OCI-LY1 (cell line): ENCODE measurements at regions not wholly inside any gene's neighbourhood (a gene's known extent, or its start where the extent isn't known, plus 50 kb on each side); places are given as distances from the start of the nearest gene placed in this dataset.

Experiments
- H2AFZ ChIP-seq: fragments of 200-600 bp; sonication (generic), shearing (Covaris generic); 2 replicates; pipeline ENCODE4 v1.6.0; 2014; ENCODE audit warnings: antibody characterized with exemption, mild to moderate bottlenecking, low read length
- H3F3A ChIP-seq: fragments of 200-600 bp; sonication (generic), shearing (Covaris generic); 2 replicates; pipeline ENCODE4 v1.6.0; 2014; ENCODE audit warnings: mild to moderate bottlenecking, antibody characterized with exemption, low read length, moderate library complexity; ENCODE audit not compliant: insufficient read depth
- H3K27ac ChIP-seq: fragments of 200-600 bp; sonication (generic); 2 replicates; pipeline ENCODE4 v1.5.1; 2014; ENCODE audit warnings: low read length, mixed run types, mild to moderate bottlenecking, low read depth; ENCODE audit not compliant: poor library complexity, severe bottlenecking
- H3K27me3 ChIP-seq: fragments of 200-600 bp; sonication (generic); 2 replicates; pipeline ENCODE4 v1.6.0; 2014; ENCODE audit warnings: antibody characterized with exemption, mild to moderate bottlenecking, low read length, moderate library complexity; ENCODE audit not compliant: insufficient read depth
- H3K36me3 ChIP-seq: fragments of 200-600 bp; sonication (generic); 2 replicates; pipeline ENCODE4 v1.6.1; 2014; ENCODE audit warnings: mild to moderate bottlenecking, antibody characterized with exemption, low read length, moderate library complexity, mixed read lengths; ENCODE audit not compliant: insufficient read depth
- H3K4me1 ChIP-seq: fragments of 200-600 bp; sonication (generic); 2 replicates; pipeline ENCODE4 v1.5.1; 2014; ENCODE audit warnings: mild to moderate bottlenecking, low read length, moderate library complexity; ENCODE audit not compliant: insufficient read depth, severe bottlenecking
- H3K4me2 ChIP-seq: fragments of 200-600 bp; sonication (generic), shearing (Covaris generic); 2 replicates; pipeline ENCODE4 v1.6.1; 2014; ENCODE audit warnings: low read length
- H3K4me3 ChIP-seq: fragments of 200-600 bp; sonication (generic); 2 replicates; pipeline ENCODE4 v1.5.1; 2014; ENCODE audit warnings: low read length, low read depth, mild to moderate bottlenecking, mixed read lengths; ENCODE audit not compliant: poor library complexity, severe bottlenecking
- H3K79me2 ChIP-seq: fragments of 200-600 bp; shearing (Covaris generic); 2 replicates; pipeline ENCODE4 v1.6.1; 2016; ENCODE audit warnings: mixed run types, low read length, mixed read lengths; ENCODE audit not compliant: insufficient read depth
- H3K9ac ChIP-seq: fragments of 200-600 bp; sonication (generic), shearing (Covaris generic); 2 replicates; pipeline ENCODE4 v1.6.1; 2014; ENCODE audit warnings: mild to moderate bottlenecking, low read length, mixed read lengths
- H3K9me2 ChIP-seq: fragments of 200-600 bp; sonication (generic), shearing (Covaris generic); 2 replicates; pipeline ENCODE4 v1.6.1; 2014; ENCODE audit warnings: low read depth, mild to moderate bottlenecking, low read length, mixed read lengths
- H3K9me3 ChIP-seq: fragments of 200-600 bp; shearing (Covaris generic); 2 replicates; pipeline ENCODE4 v1.6.1; 2014; ENCODE audit warnings: low read length, mixed read lengths
- H4K20me1 ChIP-seq: fragments of 200-600 bp; sonication (generic), shearing (Covaris generic); 2 replicates; pipeline ENCODE4 v1.6.0; 2016; ENCODE audit warnings: mild to moderate bottlenecking, low read length; ENCODE audit not compliant: insufficient read depth
- EZH2 ChIP-seq: fragments of 200-600 bp; sonication (generic), shearing (Covaris generic); IDR thresholded peaks from 2 replicates; pipeline ENCODE4 v1.8.0; 2017; ENCODE audit warnings: borderline replicate concordance, mixed run types, mild to moderate bottlenecking, antibody characterized with exemption, low read length, moderate library complexity, mixed read lengths
- TF ChIP-seq, protein P1 (sequence below): fragments of 200-600 bp; sonication (generic), shearing (Covaris generic); IDR thresholded peaks from 2 replicates; pipeline ENCODE4 v1.5.1; 2017; ENCODE audit warnings: mild to moderate bottlenecking, antibody characterized with exemption, low read length, moderate library complexity, mixed read lengths

DNA sequence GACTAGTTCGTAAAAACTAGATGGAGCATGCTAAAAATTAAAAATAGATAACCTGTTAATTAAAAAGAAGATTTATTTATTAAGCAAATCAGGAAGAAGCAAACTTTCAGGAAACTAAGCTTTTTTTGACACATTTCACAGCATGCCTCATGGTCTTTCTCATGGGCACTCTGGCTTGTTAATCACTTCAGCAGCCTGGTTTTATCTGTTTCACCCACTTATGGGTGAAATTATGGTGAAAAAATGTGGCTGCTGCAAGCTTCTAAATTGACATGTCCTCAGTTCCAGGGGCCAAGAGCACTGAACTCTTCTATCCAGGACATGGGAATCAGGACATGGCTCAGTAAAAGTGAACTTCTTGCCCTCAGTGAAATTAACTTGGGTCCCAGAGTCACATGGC is 468.6 kb upstream of the SYT1 start:
- Histone ChIP-seq H3K27me3 (no peaks in the 10 kb centered on the region), H3K36me3 (no peaks in the 10 kb centered on the region), H3K79me2 (no peaks in the 10 kb centered on the region), H3K9me2 (no peaks in the 10 kb centered on the region), H2AFZ (no peak overlapping the region), H3K4me3 (no peak overlapping the region), H3F3A (no peaks in the 10 kb centered on the region), H4K20me1 (no peaks in the 10 kb centered on the region), H3K4me2 (no peak overlapping the region), H3K9ac (no peak overlapping the region), H3K4me1 (no peaks in the 10 kb centered on the region), H3K9me3 (no peaks in the 10 kb centered on the region), H3K27ac (no peak overlapping the region)
- no peak for TF ChIP-seq EZH2
- TF ChIP-seq, protein P1, sequence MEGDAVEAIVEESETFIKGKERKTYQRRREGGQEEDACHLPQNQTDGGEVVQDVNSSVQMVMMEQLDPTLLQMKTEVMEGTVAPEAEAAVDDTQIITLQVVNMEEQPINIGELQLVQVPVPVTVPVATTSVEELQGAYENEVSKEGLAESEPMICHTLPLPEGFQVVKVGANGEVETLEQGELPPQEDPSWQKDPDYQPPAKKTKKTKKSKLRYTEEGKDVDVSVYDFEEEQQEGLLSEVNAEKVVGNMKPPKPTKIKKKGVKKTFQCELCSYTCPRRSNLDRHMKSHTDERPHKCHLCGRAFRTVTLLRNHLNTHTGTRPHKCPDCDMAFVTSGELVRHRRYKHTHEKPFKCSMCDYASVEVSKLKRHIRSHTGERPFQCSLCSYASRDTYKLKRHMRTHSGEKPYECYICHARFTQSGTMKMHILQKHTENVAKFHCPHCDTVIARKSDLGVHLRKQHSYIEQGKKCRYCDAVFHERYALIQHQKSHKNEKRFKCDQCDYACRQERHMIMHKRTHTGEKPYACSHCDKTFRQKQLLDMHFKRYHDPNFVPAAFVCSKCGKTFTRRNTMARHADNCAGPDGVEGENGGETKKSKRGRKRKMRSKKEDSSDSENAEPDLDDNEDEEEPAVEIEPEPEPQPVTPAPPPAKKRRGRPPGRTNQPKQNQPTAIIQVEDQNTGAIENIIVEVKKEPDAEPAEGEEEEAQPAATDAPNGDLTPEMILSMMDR: no peak

DNA sequence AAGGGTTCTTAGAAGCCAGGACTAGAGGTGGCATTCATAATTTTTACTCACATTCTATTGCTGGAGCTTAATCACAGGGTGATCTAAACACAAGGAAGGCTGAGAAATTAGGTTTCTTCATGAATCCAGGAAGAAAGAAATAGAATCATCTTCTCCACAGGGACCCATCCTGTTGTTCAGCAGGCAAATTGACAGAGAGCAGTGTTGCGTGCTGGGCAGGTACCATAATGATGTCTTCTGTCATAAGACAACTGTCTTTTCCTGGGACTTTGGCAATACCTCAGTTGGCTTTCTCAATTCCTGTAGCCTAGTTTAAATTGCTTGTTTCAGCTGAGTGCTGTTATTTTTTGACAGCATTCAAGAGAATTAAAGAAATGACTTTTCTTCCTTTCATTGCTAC is 468.0 kb upstream of the SYT1 start:
- no peak for TF ChIP-seq EZH2
- TF ChIP-seq, protein P1: no peak
- H3K4me1 ChIP-seq: no peaks in the 10 kb centered on the region
- H3K9ac ChIP-seq: no peak overlapping the region
- H3K4me2 ChIP-seq: no peak overlapping the region
- H3K9me3 ChIP-seq: no peaks in the 10 kb centered on the region
- no peaks in the 10 kb centered on the region for H3K36me3 ChIP-seq
- no peaks in the 10 kb centered on the region for H3K79me2 ChIP-seq
- no peak overlapping the region for H3K4me3 ChIP-seq
- H3F3A ChIP-seq: no peaks in the 10 kb centered on the region
- no peak overlapping the region for H3K27ac ChIP-seq
- H3K27me3 ChIP-seq: no peaks in the 10 kb centered on the region
- H4K20me1 ChIP-seq: no peaks in the 10 kb centered on the region
- no peak overlapping the region for H2AFZ ChIP-seq
- no peaks in the 10 kb centered on the region for H3K9me2 ChIP-seq

DNA sequence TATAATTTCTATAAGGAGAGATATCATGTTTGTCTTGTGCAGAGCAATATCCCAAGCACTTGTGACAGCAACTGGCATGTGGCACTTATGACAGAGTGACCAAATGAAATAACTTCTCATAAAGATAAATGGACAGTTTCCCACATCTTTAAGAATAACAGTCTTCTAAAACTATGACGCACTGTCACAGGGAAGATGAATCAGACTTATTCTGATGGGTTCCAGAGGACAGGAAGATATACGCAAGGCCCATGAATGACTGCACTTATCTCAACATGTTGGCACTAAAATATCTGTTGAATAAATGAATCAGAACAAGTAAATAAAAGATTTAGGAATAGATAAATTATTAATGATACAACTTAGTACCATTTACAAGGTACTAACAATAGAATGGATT is 465.8 kb upstream of the SYT1 start:
- Histone ChIP-seq H3K36me3 (no peaks in the 10 kb centered on the region), H3K79me2 (no peaks in the 10 kb centered on the region), H2AFZ (no peak overlapping the region), H4K20me1 (no peaks in the 10 kb centered on the region), H3K27me3 (no peaks in the 10 kb centered on the region), H3K27ac (no peak overlapping the region), H3K4me2 (no peak overlapping the region), H3K9ac (no peak overlapping the region), H3K9me2 (no peaks in the 10 kb centered on the region), H3K4me1 (no peaks in the 10 kb centered on the region), H3K9me3 (no peaks in the 10 kb centered on the region), H3K4me3 (no peak overlapping the region), H3F3A (no peaks in the 10 kb centered on the region)
- TF ChIP-seq, protein P1: no peak
- TF ChIP-seq EZH2: no peak
